Lower leg skin (tissue), 4 donors: ENCODE measurements at regions not wholly inside any gene's neighbourhood (a gene's known extent, or its start where the extent isn't known, plus 50 kb on each side); places are given as distances from the start of the nearest gene placed in this dataset.
A peak's percentile ranks its signal among the peaks of the same experiment; 100 is the strongest.

Experiments
- DNase-seq, 2 donors: peaks; one replicate each; pipeline ENCODE4 v3.0.0-alpha.2; 2019; ENCODE audit warnings: low spot score in 2 of 2
- H3K4me3 ChIP-seq: fragments of 200-600 bp; sonication (generic); 2 replicates; pipeline ENCODE4 v1.5.1; 2017; ENCODE audit warnings: mild to moderate bottlenecking, low read depth; ENCODE audit not compliant: poor library complexity, severe bottlenecking
- CTCF ChIP-seq, 3 donors: fragments of 450-650 bp; IDR thresholded peaks; one replicate each; pipeline ENCODE4 v1.5.1; 2016; ENCODE audit warnings: antibody characterized with exemption in 3 of 3, mild to moderate bottlenecking in 3 of 3, moderate library complexity in 2 of 3
- POLR2A ChIP-seq, 2 donors: fragments of 450-650 bp; IDR thresholded peaks; one replicate each; pipeline ENCODE4 v1.6.1; 2016 to 2017; ENCODE audit warnings: antibody characterized with exemption in 2 of 2, mild to moderate bottlenecking in 1 of 2, moderate library complexity in 1 of 2
- WGBS, 2 donors: methylation state at CpG; one replicate each; pipeline ENCODE4 v1.1.5; 2018; 5-methylcytosine and 5-hydroxymethylcytosine counted together
- intact Hi-C: fragments of 100-400 bp; cut with DNase I; formaldehyde crosslinking; loops from one replicate; pipeline ENCODE4 v1.15.0; 2023; ENCODE audit warnings: low total_unique reads

GRCh38 chr13:112244495-112245177, 131.5 kb upstream of the SPACA7 start:
- TF ChIP-seq CTCF (IDR thresholded peaks at IDR 0.05), result no peak
- peak in 1 of 2 donors; percentile 72 for DNase-seq
- intact Hi-C loops, result no loop called here
- 88 to 89% methylated on average over 16 of the region's 16 CpGs for WGBS, 2 donors
- H3K4me3 ChIP-seq, result no peak overlapping the region

GRCh38 chr13:112245179-112245724, 130.9 kb upstream of the SPACA7 start:
- H3K4me3 ChIP-seq, result no peak overlapping the region
- peak in 1 of 2 donors; percentile 78 for DNase-seq
- intact Hi-C loops, result no loop called here
- no peak for TF ChIP-seq CTCF (IDR thresholded peaks at IDR 0.05)
- TF ChIP-seq POLR2A (IDR thresholded peaks at IDR 0.05), result no peak
- WGBS, 2 donors, result 93 to 94% methylated on average over 25 of the region's 25 CpGs

DNA sequence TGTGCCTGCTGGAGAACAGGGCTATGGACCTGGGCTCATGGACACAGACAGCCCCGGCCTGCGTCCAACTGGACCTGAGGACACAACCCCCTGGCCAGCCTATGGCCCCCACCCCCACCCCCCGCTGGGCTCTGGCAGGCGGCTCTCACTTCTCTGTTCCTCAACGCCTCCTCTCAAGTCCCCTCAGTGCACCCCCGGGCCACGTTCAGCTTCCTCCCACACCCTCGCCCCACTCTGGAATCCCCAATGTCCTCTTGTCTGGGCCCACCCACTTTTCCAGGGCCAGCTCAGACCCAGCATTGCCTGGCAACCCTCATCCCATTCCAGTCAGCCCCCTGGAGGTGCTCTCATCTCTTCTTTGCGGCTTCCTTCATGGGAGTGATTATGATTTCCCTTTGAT, 130.2 kb upstream of the SPACA7 start:
- no peak for TF ChIP-seq POLR2A (IDR thresholded peaks at IDR 0.05)
- no peak for TF ChIP-seq CTCF (IDR thresholded peaks at IDR 0.05)
- no peak overlapping the region for H3K4me3 ChIP-seq
- intact Hi-C loops, result no loop called here
- peak in 1 of 2 donors; percentile 80 for DNase-seq
- WGBS, 2 donors, result 53 to 54% methylated on average over 9 of the region's 9 CpGs

DNA sequence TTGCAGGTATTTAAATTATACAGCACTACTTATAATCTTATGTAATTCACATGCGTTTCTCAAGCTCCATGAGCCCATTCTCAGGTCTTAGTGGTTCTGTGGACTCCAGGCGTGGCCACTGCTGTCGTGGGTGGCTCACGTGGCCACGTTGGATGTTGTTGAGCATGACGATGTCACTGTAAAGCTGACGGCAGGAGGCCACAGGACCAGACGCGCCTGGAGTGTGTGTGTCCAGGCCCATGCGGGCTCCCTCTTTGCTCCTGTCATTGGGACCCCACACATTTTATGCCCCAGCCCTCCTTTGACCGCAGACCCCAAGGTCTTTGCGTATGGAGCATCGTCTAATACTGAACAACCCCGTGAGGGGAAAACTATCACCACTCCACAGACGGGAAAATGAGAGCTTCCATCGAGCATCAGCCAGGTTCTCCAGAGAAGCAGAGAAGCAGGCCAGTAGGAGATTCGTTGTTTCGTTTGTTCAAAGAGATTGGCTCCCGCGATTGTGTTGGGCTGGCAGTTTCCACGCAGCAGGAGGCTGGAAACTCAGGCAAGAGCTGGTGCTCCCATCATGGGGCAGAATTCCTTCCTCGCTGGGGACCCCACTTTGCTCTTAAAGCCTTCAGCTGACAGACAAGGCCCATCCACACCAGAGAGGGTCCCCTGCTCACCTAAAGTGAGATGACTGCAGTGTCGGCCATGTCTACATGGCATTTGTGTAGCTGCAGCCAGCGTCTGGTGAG, 129.3 kb upstream of the SPACA7 start:
- intact Hi-C loops, result no loop called here
- no peak for TF ChIP-seq CTCF (IDR thresholded peaks at IDR 0.05)
- no peak for TF ChIP-seq POLR2A (IDR thresholded peaks at IDR 0.05)
- no peak overlapping the region for H3K4me3 ChIP-seq
- WGBS, 2 donors, result 91 to 92% methylated on average over 22 to 23 of the region's 24 CpGs
- peak in 1 of 2 donors; percentile 72 for DNase-seq

DNA sequence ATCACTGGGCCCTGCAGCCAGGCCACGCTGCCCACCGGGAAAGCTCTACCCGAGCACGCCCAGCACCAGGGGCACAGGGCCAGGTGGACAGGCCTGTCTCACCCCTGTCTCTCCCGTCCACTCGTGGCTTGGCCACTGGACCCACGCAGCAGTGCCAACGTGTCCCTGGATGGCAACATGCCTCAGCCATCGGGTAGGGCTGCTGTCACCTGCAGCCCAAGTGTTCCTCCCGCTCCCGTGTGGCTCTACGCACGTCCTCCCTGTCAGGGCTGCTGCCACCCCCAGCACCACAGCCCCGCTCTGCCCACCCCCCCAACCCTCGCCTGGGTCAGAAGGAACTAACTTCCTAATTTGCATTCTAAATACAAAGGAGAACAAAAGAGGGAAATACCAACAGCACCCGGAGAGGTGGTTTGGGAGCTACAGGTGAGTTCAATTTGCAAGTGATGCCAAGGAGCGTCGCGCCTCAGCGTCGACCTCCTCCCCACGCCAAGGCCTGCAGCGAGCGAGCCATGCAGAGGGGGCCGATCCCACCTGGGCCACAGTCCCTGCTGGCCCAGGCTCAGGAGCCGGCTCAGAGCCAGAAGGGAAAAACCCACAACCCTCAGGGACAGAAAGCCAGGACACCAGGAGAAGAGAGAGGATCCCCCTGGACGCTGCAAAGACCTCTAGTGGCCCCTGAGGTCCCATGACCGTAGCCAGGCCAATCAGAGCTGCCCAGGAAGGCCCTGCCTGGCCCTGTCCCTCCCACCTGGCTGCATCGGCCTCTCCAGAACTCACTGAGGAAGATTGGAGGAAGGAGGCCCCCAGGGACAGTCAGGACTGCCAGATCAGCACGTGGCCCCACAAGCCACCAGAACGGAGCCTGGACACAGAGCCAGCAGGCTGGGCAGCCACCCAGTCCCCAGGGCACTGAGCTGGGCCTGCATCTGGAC, 128.4 kb upstream of the SPACA7 start:
- no peak overlapping the region for H3K4me3 ChIP-seq
- intact Hi-C loops, result no loop called here
- peak in 1 of 2 donors; percentile 75 for DNase-seq
- 79 to 81% methylated on average over 25 to 26 of the region's 31 CpGs for WGBS, 2 donors
- TF ChIP-seq CTCF (IDR thresholded peaks at IDR 0.05) (no peak), POLR2A (IDR thresholded peaks at IDR 0.05) (no peak)
